ENCODE measurements at regions not wholly inside any gene's neighbourhood (a gene's known extent, or its start where the extent isn't known, plus 50 kb on each side); places are given as distances from the start of the nearest gene placed in this dataset.
A peak's percentile ranks its signal among the peaks of the same experiment; 100 is the strongest.

DNA sequence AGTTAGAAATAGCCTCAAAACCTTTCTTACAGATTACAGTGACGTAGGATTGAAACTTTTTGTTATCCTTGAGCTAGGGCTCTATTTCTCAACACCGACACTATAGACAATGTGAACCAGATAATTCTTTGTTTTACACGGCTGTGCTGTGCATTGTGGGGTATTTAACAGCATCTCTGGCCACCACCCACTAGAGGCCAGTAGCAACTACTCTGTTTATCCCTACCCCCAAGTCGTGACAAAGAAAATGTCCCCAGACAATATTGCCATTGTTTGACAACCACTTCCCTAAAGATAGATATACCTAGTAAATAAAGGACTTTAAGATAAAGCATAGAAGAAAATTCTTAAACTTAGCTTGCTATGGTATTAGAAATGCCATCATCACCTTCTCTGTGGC lies 359.6 kb downstream of the ARL4A start:
- H2AFZ ChIP-seq: no peak overlapping the region; the same call in 1 of the 2 replicates
- H3K9me3 Mint-ChIP-seq: no peaks in the 10 kb centered on the region
- H3K79me2 ChIP-seq (replicated peaks; ENCODE audit: insufficient read depth): no peaks in the 10 kb centered on the region
- DNase-seq (ENCODE audit: low spot score) (peak; percentile 10), ATAC-seq (peak; percentile 59)
- no peak overlapping the region for H3K4me2 ChIP-seq
- H4K20me1 ChIP-seq (replicated peaks; ENCODE audit: insufficient read depth): no peaks in the 10 kb centered on the region
- H3K4me3 Mint-ChIP-seq: no peak overlapping the region
- no peaks in the 10 kb centered on the region for H3K36me3 ChIP-seq (ENCODE audit: insufficient read depth)
- H3K4me3 ChIP-seq: no peak overlapping the region
- no peaks in the 10 kb centered on the region for H3K9me2 ChIP-seq (ENCODE audit: insufficient read depth)
- no peaks in the 10 kb centered on the region for H3F3A ChIP-seq (replicated peaks; ENCODE audit: low read depth)
- no peak overlapping the region for H3K27ac ChIP-seq (ENCODE audit: low read depth)
- H3K36me3 Mint-ChIP-seq (ENCODE audit: low read depth): no peaks in the 10 kb centered on the region
- H3K27me3 Mint-ChIP-seq (ENCODE audit: insufficient read depth, low read depth, poor library complexity): no peaks in the 10 kb centered on the region
- TF ChIP-seq POLR2AphosphoS5 (IDR thresholded peaks at IDR 0.05; ENCODE audit: low read depth): no peak
- TF ChIP-seq, protein P1, sequence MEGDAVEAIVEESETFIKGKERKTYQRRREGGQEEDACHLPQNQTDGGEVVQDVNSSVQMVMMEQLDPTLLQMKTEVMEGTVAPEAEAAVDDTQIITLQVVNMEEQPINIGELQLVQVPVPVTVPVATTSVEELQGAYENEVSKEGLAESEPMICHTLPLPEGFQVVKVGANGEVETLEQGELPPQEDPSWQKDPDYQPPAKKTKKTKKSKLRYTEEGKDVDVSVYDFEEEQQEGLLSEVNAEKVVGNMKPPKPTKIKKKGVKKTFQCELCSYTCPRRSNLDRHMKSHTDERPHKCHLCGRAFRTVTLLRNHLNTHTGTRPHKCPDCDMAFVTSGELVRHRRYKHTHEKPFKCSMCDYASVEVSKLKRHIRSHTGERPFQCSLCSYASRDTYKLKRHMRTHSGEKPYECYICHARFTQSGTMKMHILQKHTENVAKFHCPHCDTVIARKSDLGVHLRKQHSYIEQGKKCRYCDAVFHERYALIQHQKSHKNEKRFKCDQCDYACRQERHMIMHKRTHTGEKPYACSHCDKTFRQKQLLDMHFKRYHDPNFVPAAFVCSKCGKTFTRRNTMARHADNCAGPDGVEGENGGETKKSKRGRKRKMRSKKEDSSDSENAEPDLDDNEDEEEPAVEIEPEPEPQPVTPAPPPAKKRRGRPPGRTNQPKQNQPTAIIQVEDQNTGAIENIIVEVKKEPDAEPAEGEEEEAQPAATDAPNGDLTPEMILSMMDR (conservative IDR thresholded peaks at IDR 0.05; ENCODE audit: low read depth in 2 of 2): peak; percentile 41 to 43
- no peak overlapping the region for H3K27ac Mint-ChIP-seq
- no peaks in the 10 kb centered on the region for H3K4me1 ChIP-seq (ENCODE audit: insufficient read depth)
- no peaks in the 10 kb centered on the region for H3K27me3 ChIP-seq (ENCODE audit: insufficient read depth)
- peaks cover 3% of the 10 kb centered on the region; the same call in 2 of the 3 replicates for H3K4me1 Mint-ChIP-seq

DNA sequence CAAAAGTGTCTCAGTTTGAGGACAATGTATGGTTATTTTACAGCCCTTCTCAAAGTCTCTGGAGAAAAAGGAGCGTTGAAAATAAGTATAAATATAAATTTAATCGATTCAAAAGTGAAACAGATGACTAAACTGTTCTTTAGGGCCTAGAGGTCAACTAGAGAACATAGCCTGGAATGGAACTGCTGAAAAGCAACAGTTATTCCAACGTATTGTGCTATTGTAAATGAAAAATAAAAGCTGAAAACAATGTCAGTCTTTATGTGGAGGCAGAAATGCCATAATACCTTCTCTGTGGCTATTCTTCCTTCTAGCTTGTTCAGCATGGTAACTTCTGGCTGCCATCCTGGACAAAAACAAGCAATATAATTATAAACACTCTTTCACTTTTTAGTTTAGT lies 362.5 kb downstream of the ARL4A start:
- Histone ChIP-seq H3F3A (replicated peaks; ENCODE audit: low read depth) (no peaks in the 10 kb centered on the region), H3K79me2 (replicated peaks; ENCODE audit: insufficient read depth) (no peaks in the 10 kb centered on the region), H3K4me2 (no peak overlapping the region), H3K27me3 (ENCODE audit: insufficient read depth) (no peaks in the 10 kb centered on the region), H3K4me3 (no peak overlapping the region), H3K4me1 (ENCODE audit: insufficient read depth) (no peaks in the 10 kb centered on the region), H3K9me2 (ENCODE audit: insufficient read depth) (no peaks in the 10 kb centered on the region), H3K36me3 (ENCODE audit: insufficient read depth) (no peaks in the 10 kb centered on the region), H4K20me1 (replicated peaks; ENCODE audit: insufficient read depth) (no peaks in the 10 kb centered on the region), H2AFZ (0 out of 2 replicates have a peak overlapping the region, but pooled peaks have one; percentile 4), H3K27ac (ENCODE audit: low read depth) (no peak overlapping the region)
- no peaks in the 10 kb centered on the region for H3K36me3 Mint-ChIP-seq (ENCODE audit: low read depth)
- DNase-seq (ENCODE audit: low spot score): no peak
- H3K9me3 Mint-ChIP-seq: no peaks in the 10 kb centered on the region
- H3K27ac Mint-ChIP-seq: no peak overlapping the region
- no peaks in the 10 kb centered on the region for H3K4me1 Mint-ChIP-seq
- H3K27me3 Mint-ChIP-seq (ENCODE audit: insufficient read depth, low read depth, poor library complexity): no peaks in the 10 kb centered on the region
- no peak for ATAC-seq
- no peak overlapping the region for H3K4me3 Mint-ChIP-seq
- TF ChIP-seq, protein P2, sequence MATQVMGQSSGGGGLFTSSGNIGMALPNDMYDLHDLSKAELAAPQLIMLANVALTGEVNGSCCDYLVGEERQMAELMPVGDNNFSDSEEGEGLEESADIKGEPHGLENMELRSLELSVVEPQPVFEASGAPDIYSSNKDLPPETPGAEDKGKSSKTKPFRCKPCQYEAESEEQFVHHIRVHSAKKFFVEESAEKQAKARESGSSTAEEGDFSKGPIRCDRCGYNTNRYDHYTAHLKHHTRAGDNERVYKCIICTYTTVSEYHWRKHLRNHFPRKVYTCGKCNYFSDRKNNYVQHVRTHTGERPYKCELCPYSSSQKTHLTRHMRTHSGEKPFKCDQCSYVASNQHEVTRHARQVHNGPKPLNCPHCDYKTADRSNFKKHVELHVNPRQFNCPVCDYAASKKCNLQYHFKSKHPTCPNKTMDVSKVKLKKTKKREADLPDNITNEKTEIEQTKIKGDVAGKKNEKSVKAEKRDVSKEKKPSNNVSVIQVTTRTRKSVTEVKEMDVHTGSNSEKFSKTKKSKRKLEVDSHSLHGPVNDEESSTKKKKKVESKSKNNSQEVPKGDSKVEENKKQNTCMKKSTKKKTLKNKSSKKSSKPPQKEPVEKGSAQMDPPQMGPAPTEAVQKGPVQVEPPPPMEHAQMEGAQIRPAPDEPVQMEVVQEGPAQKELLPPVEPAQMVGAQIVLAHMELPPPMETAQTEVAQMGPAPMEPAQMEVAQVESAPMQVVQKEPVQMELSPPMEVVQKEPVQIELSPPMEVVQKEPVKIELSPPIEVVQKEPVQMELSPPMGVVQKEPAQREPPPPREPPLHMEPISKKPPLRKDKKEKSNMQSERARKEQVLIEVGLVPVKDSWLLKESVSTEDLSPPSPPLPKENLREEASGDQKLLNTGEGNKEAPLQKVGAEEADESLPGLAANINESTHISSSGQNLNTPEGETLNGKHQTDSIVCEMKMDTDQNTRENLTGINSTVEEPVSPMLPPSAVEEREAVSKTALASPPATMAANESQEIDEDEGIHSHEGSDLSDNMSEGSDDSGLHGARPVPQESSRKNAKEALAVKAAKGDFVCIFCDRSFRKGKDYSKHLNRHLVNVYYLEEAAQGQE (IDR thresholded peaks at IDR 0.05; ENCODE audit: unreplicated experiment): no peak
- TF ChIP-seq JUNB (IDR thresholded peaks at IDR 0.05; ENCODE audit: unreplicated experiment) (no peak), EZH2phosphoT487 (IDR thresholded peaks at IDR 0.05; ENCODE audit: unreplicated experiment) (no peak), STAT1 (IDR thresholded peaks at IDR 0.05; ENCODE audit: unreplicated experiment) (no peak), NANOG (IDR thresholded peaks at IDR 0.05; ENCODE audit: borderline replicate concordance) (no peak), POLR2AphosphoS5 (IDR thresholded peaks at IDR 0.05; ENCODE audit: low read depth) (no peak), ZNF114 (CRISPR knock-in tag; IDR thresholded peaks at IDR 0.05) (no peak)
- TF ChIP-seq, protein P3, sequence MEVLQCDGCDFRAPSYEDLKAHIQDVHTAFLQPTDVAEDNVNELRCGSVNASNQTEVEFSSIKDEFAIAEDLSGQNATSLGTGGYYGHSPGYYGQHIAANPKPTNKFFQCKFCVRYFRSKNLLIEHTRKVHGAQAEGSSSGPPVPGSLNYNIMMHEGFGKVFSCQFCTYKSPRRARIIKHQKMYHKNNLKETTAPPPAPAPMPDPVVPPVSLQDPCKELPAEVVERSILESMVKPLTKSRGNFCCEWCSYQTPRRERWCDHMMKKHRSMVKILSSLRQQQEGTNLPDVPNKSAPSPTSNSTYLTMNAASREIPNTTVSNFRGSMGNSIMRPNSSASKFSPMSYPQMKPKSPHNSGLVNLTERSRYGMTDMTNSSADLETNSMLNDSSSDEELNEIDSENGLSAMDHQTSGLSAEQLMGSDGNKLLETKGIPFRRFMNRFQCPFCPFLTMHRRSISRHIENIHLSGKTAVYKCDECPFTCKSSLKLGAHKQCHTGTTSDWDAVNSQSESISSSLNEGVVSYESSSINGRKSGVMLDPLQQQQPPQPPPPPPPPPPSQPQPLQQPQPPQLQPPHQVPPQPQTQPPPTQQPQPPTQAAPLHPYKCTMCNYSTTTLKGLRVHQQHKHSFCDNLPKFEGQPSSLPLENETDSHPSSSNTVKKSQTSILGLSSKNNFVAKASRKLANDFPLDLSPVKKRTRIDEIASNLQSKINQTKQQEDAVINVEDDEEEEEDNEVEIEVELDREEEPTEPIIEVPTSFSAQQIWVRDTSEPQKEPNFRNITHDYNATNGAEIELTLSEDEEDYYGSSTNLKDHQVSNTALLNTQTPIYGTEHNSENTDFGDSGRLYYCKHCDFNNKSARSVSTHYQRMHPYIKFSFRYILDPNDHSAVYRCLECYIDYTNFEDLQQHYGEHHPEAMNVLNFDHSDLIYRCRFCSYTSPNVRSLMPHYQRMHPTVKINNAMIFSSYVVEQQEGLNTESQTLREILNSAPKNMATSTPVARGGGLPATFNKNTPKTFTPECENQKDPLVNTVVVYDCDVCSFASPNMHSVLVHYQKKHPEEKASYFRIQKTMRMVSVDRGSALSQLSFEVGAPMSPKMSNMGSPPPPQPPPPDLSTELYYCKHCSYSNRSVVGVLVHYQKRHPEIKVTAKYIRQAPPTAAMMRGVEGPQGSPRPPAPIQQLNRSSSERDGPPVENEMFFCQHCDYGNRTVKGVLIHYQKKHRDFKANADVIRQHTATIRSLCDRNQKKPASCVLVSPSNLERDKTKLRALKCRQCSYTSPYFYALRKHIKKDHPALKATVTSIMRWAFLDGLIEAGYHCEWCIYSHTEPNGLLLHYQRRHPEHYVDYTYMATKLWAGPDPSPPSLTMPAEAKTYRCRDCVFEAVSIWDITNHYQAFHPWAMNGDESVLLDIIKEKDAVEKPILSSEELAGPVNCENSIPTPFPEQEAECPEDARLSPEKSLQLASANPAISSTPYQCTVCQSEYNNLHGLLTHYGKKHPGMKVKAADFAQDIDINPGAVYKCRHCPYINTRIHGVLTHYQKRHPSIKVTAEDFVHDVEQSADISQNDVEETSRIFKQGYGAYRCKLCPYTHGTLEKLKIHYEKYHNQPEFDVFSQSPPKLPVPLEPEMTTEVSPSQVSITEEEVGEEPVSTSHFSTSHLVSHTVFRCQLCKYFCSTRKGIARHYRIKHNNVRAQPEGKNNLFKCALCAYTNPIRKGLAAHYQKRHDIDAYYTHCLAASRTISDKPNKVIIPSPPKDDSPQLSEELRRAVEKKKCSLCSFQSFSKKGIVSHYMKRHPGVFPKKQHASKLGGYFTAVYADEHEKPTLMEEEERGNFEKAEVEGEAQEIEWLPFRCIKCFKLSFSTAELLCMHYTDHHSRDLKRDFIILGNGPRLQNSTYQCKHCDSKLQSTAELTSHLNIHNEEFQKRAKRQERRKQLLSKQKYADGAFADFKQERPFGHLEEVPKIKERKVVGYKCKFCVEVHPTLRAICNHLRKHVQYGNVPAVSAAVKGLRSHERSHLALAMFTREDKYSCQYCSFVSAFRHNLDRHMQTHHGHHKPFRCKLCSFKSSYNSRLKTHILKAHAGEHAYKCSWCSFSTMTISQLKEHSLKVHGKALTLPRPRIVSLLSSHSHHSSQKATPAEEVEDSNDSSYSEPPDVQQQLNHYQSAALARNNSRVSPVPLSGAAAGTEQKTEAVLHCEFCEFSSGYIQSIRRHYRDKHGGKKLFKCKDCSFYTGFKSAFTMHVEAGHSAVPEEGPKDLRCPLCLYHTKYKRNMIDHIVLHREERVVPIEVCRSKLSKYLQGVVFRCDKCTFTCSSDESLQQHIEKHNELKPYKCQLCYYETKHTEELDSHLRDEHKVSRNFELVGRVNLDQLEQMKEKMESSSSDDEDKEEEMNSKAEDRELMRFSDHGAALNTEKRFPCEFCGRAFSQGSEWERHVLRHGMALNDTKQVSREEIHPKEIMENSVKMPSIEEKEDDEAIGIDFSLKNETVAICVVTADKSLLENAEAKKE (CRISPR knock-in tag; IDR thresholded peaks at IDR 0.05): no peak
- TF ChIP-seq, protein P4, sequence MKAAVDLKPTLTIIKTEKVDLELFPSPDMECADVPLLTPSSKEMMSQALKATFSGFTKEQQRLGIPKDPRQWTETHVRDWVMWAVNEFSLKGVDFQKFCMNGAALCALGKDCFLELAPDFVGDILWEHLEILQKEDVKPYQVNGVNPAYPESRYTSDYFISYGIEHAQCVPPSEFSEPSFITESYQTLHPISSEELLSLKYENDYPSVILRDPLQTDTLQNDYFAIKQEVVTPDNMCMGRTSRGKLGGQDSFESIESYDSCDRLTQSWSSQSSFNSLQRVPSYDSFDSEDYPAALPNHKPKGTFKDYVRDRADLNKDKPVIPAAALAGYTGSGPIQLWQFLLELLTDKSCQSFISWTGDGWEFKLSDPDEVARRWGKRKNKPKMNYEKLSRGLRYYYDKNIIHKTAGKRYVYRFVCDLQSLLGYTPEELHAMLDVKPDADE (IDR thresholded peaks at IDR 0.05): no peak

Measured in GM23338 (cell line).